Karpas-422 (cell line): ENCODE measurements at regions not wholly inside any gene's neighbourhood (a gene's known extent, or its start where the extent isn't known, plus 50 kb on each side); places are given as distances from the start of the nearest gene placed in this dataset.

ENCODE experiments used
- DNase-seq: peaks from one replicate; pipeline ENCODE4 v3.0.0-alpha.2; 2015
- H2AFZ ChIP-seq: fragments of 200-600 bp; sonication (generic); 2 replicates; pipeline ENCODE4 v1.6.1; 2014; ENCODE audit warnings: antibody characterized with exemption, low read length, mixed read lengths
- H3K27ac ChIP-seq: fragments of 200-600 bp; sonication (generic); 2 replicates; pipeline ENCODE4 v1.5.1; 2014; ENCODE audit warnings: mild to moderate bottlenecking, low read length, moderate library complexity
- H3K27me3 ChIP-seq: fragments of 200-600 bp; sonication (generic); 2 replicates; pipeline ENCODE4 v1.6.1; 2014; ENCODE audit warnings: low read length, mixed read lengths
- H3K36me3 ChIP-seq: fragments of 200-600 bp; sonication (generic); 2 replicates; pipeline ENCODE4 v1.6.1; 2014; ENCODE audit warnings: low read length, mixed read lengths; ENCODE audit not compliant: insufficient read depth
- H3K4me1 ChIP-seq: fragments of 200-600 bp; sonication (generic); 2 replicates; pipeline ENCODE4 v1.6.1; 2014; ENCODE audit warnings: mild to moderate bottlenecking, low read length, mixed read lengths
- H3K4me2 ChIP-seq: fragments of 200-600 bp; sonication (generic); 2 replicates; pipeline ENCODE4 v1.6.1; 2014; ENCODE audit warnings: low read length, low read depth, mild to moderate bottlenecking; ENCODE audit not compliant: poor library complexity, severe bottlenecking
- H3K4me3 ChIP-seq: fragments of 200-600 bp; sonication (generic); 2 replicates; pipeline ENCODE4 v1.5.1; 2014; ENCODE audit warnings: mild to moderate bottlenecking, antibody characterized with exemption, low read length, mixed read lengths
- H3K79me2 ChIP-seq: fragments of 200-600 bp; sonication (generic); 2 replicates; pipeline ENCODE4 v1.6.1; 2014; ENCODE audit warnings: mild to moderate bottlenecking, low read length, mixed read lengths
- H3K9ac ChIP-seq: fragments of 200-600 bp; sonication (generic); 2 replicates; pipeline ENCODE4 v1.6.0; 2014; ENCODE audit warnings: low read length
- H3K9me2 ChIP-seq: fragments of 200-600 bp; sonication (generic), shearing (Covaris generic); replicated peaks from 2 replicates; pipeline ENCODE4 v1.6.0; 2014; ENCODE audit warnings: mild to moderate bottlenecking, low read length, moderate library complexity; ENCODE audit not compliant: insufficient read depth
- H3K9me3 ChIP-seq: fragments of 300-700, 200-600 bp; sonication (generic); 2 replicates; pipeline ENCODE4 v1.6.1; 2014; ENCODE audit warnings: low read length, mixed read lengths
- H4K20me1 ChIP-seq: fragments of 200-600 bp; sonication (generic); 2 replicates; pipeline ENCODE4 v1.6.1; 2014; ENCODE audit warnings: mild to moderate bottlenecking, antibody characterized with exemption, low read length, low read depth; ENCODE audit not compliant: insufficient read depth

GRCh38 chr18:1446765-1447164, 542.1 kb downstream of the ADCYAP1 start:
- no peak overlapping the region for H3K4me2 ChIP-seq
- no peak overlapping the region for H3K9ac ChIP-seq
- no peak overlapping the region for H2AFZ ChIP-seq
- no peak overlapping the region for H3K27ac ChIP-seq
- DNase-seq = no peak
- H3K79me2 ChIP-seq = no peaks in the 10 kb centered on the region
- H3K4me1 ChIP-seq = no peaks in the 10 kb centered on the region
- no peaks in the 10 kb centered on the region for H3K27me3 ChIP-seq
- H4K20me1 ChIP-seq = no peaks in the 10 kb centered on the region
- peaks cover 16% of the 10 kb centered on the region for H3K9me3 ChIP-seq
- no peaks in the 10 kb centered on the region for H3K36me3 ChIP-seq
- H3K9me2 ChIP-seq = no peaks in the 10 kb centered on the region; the same call in 1 of the 2 replicates
- H3K4me3 ChIP-seq = no peak overlapping the region

DNA sequence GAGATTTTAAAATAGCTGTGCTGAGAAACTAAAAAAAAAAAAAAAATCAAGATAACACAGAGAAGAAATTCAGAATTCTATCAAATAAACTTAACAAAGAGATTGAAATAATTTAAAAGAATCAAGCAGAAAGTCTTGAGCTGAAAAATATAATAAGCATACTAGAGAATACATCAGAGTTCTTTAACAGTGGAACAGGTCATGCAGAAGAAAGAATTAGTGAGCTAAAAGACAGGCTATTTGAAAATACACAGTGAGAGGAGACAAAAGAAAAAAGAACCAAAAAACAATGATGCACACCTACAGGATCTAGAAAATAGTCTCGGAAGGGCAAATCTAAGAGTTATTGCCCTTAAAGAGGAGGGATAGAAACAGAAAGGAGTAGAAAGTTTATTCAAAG, 548.1 kb downstream of the ADCYAP1 start:
- Histone ChIP-seq H3K4me3 (no peak overlapping the region), H3K9me2 (no peaks in the 10 kb centered on the region), H3K27ac (no peak overlapping the region), H3K4me2 (no peak overlapping the region), H3K36me3 (no peaks in the 10 kb centered on the region), H3K9ac (no peak overlapping the region), H3K4me1 (no peaks in the 10 kb centered on the region), H2AFZ (no peak overlapping the region), H4K20me1 (no peaks in the 10 kb centered on the region), H3K79me2 (no peaks in the 10 kb centered on the region), H3K27me3 (no peaks in the 10 kb centered on the region), H3K9me3 (peaks cover 41% of the 10 kb centered on the region)
- DNase-seq = no peak

- no peak overlapping the region for H3K4me3 ChIP-seq
- no peaks in the 10 kb centered on the region for H3K36me3 ChIP-seq
- no peaks in the 10 kb centered on the region for H3K9me2 ChIP-seq
- H3K9me3 ChIP-seq = peaks cover 38% of the 10 kb centered on the region
- no peaks in the 10 kb centered on the region for H3K4me1 ChIP-seq
- no peaks in the 10 kb centered on the region for H3K27me3 ChIP-seq
- no peaks in the 10 kb centered on the region for H3K79me2 ChIP-seq
- no peak overlapping the region for H3K4me2 ChIP-seq
- H4K20me1 ChIP-seq = no peaks in the 10 kb centered on the region
- no peak overlapping the region for H3K27ac ChIP-seq
- H3K9ac ChIP-seq = no peak overlapping the region
- DNase-seq = no peak
- H2AFZ ChIP-seq = no peak overlapping the region
These were observed 550.9 kb downstream of the ADCYAP1 start for GRCh38 chr18:1455605-1456004.

DNA sequence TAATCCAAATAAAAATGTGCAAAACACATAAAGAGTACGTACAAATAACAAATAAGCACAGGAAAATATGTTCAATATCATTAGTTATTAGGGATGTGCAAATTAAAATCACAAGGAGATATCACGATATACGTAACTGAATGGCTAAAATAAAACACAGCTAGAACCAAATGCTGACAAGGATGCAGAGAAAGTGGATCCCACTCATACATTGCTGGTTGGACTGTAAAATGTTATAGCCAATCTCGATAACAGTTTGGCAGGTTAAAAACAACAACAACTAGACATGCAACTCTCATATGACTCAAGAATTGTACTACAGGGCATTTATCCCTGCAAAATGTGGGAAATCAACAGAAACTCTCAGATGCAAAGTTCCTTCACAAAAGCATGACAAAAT, 553.9 kb downstream of the ADCYAP1 start:
- no peak for DNase-seq
- Histone ChIP-seq H3K9me2 (no peaks in the 10 kb centered on the region), H3K4me2 (no peak overlapping the region), H3K4me3 (no peak overlapping the region), H3K27me3 (no peaks in the 10 kb centered on the region), H2AFZ (no peak overlapping the region), H3K79me2 (no peaks in the 10 kb centered on the region), H3K9ac (no peak overlapping the region), H4K20me1 (no peaks in the 10 kb centered on the region), H3K36me3 (no peaks in the 10 kb centered on the region), H3K27ac (no peak overlapping the region), H3K4me1 (no peaks in the 10 kb centered on the region), H3K9me3 (peaks cover 22% of the 10 kb centered on the region)

DNA sequence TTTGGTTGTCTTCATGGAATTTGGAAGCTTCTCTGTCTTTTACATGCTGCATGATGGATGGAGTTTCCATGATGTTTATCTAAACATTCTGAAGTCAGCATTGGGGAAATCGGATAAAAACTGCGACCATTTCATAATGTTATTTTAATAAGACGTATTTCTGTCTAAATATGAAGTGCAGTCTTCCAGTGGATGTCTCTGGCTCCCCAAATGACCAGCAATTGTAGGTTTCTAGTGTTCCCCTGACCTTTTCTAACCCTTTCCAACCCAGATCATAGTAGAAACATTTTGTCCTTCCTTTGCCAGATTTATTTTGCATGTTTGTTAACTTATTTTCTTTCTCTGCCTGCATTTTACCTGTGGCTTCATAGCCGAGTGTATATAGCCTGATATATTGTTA, 559.3 kb downstream of the ADCYAP1 start:
- Histone ChIP-seq H3K4me1 (no peaks in the 10 kb centered on the region), H2AFZ (no peak overlapping the region), H3K4me2 (no peak overlapping the region), H4K20me1 (no peaks in the 10 kb centered on the region), H3K9ac (no peak overlapping the region), H3K9me3 (peaks cover 12% of the 10 kb centered on the region), H3K36me3 (no peaks in the 10 kb centered on the region), H3K27me3 (no peaks in the 10 kb centered on the region), H3K79me2 (no peaks in the 10 kb centered on the region), H3K4me3 (no peak overlapping the region), H3K27ac (no peak overlapping the region), H3K9me2 (no peaks in the 10 kb centered on the region)
- no peak for DNase-seq

DNA sequence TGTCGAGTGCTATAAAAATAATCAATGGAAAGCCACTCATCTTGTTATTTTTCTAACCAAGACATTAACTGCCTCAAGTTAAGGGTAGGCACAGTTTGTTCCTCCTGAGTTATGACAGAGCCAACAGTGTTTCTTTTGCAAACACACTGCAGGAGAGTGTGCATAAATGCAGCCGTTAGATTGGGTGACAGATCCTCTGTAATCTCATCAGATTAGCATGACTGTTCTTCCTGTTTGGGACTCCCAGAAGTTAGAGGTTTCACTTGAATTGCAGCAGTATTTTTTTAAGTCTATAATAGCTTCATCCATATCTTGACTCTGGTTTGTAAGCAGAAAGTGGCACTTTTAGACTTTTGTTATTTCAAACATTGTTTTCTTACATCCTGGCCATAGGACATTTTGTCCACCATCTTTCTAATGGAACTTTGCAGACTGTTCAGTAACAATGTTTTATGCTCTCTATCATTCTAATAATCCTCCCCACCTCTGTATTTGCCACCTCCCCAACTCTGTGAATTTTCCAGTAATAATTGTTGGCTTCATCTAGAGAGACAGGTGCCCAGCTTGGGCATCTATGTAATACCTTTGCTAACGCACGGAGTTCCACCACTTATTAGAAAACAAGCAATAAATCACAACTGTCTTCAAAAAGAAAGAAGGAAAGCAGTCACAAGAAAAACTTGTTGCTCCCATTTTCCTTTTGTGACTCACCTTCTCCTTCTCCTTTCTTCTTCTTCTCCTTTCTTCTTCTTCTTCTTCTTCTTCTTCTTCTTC, 560.0 kb downstream of the ADCYAP1 start:
- Histone ChIP-seq H3K27me3 (no peaks in the 10 kb centered on the region), H3K4me3 (no peak overlapping the region), H3K4me1 (no peaks in the 10 kb centered on the region), H3K4me2 (no peak overlapping the region), H3K9me2 (no peaks in the 10 kb centered on the region), H3K36me3 (no peaks in the 10 kb centered on the region), H3K9ac (no peak overlapping the region), H3K79me2 (no peaks in the 10 kb centered on the region), H3K27ac (no peak overlapping the region), H2AFZ (no peak overlapping the region), H4K20me1 (no peaks in the 10 kb centered on the region), H3K9me3 (peaks cover 12% of the 10 kb centered on the region)
- DNase-seq = no peak

DNA sequence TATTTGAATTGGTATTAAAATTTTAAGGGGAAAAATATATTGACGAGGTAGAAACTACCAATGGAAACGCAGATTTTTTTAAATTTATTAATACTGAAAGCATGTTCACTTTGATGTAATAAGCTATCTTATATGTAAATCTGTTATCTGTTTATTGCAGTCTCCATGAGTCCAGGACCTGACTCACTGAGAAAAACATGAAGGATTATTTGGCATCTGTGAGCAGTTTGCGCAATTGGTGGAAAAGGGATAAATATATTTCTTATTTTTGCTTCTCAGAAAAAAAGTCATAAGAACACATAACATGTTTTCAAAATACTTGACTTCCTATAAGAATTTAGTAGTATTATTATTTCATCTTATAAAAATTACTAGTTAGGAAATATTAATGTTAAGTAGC, 561.4 kb downstream of the ADCYAP1 start:
- Histone ChIP-seq H3K4me3 (no peak overlapping the region), H3K27me3 (no peaks in the 10 kb centered on the region), H4K20me1 (no peaks in the 10 kb centered on the region), H3K4me1 (no peaks in the 10 kb centered on the region), H3K36me3 (no peaks in the 10 kb centered on the region), H3K9me3 (peaks cover 12% of the 10 kb centered on the region), H3K27ac (no peak overlapping the region), H3K4me2 (no peak overlapping the region), H2AFZ (no peak overlapping the region), H3K9me2 (no peaks in the 10 kb centered on the region), H3K9ac (no peak overlapping the region), H3K79me2 (no peaks in the 10 kb centered on the region)
- DNase-seq = no peak

- no peak overlapping the region for H2AFZ ChIP-seq
- H4K20me1 ChIP-seq = no peaks in the 10 kb centered on the region
- H3K9me3 ChIP-seq = peaks cover 10% of the 10 kb centered on the region
- no peaks in the 10 kb centered on the region for H3K27me3 ChIP-seq
- no peaks in the 10 kb centered on the region for H3K79me2 ChIP-seq
- H3K36me3 ChIP-seq = no peaks in the 10 kb centered on the region
- DNase-seq = no peak
- no peak overlapping the region for H3K4me2 ChIP-seq
- no peak overlapping the region for H3K4me3 ChIP-seq
- no peaks in the 10 kb centered on the region for H3K9me2 ChIP-seq
- no peaks in the 10 kb centered on the region for H3K4me1 ChIP-seq
- H3K27ac ChIP-seq = no peak overlapping the region
- H3K9ac ChIP-seq = no peak overlapping the region
These were observed 562.8 kb downstream of the ADCYAP1 start for GRCh38 chr18:1467461-1467964.
